Natural killer cell (primary cell): ENCODE measurements at regions not wholly inside any gene's neighbourhood (a gene's known extent, or its start where the extent isn't known, plus 50 kb on each side); places are given as distances from the start of the nearest gene placed in this dataset.

ENCODE experiments used
- ATAC-seq, 3 donors: fragments of 150-1000 bp in 2 of 3; fragments of 200-7000 bp in 1 of 3; cut with Tn5 transposase; 1 replicate in 1 of 3; 2 replicates in 2 of 3; pipeline ENCODE4 v1.10.0; 2021; ENCODE audit warnings: mild to moderate bottlenecking in 2 of 3, moderate library complexity in 2 of 3
- DNase-seq, 2 donors: peaks; one replicate each; pipeline versions ENCODE4 v3.0.0 to v3.0.0-alpha.2; 2013 to 2021; ENCODE audit warnings: mixed read lengths in 1 of 2
- H3K27ac ChIP-seq: one replicate; pipeline ENCODE4 v1.5.1; 2013; ENCODE audit warnings: mild to moderate bottlenecking, low read length
- H3K27me3 ChIP-seq: one replicate; pipeline ENCODE4 v1.6.1; 2013; ENCODE audit warnings: low read length; ENCODE audit not compliant: control insufficient read depth, insufficient read depth
- H3K36me3 ChIP-seq: one replicate; pipeline ENCODE4 v1.6.1; 2013; ENCODE audit warnings: low read length; ENCODE audit not compliant: control insufficient read depth, insufficient read depth
- H3K4me1 ChIP-seq: one replicate; pipeline ENCODE4 v1.6.1; 2013; ENCODE audit warnings: low read length; ENCODE audit not compliant: control insufficient read depth, insufficient read depth
- H3K4me3 ChIP-seq: one replicate; pipeline ENCODE4 v1.5.1; 2013; ENCODE audit warnings: low read length
- H3K9me3 ChIP-seq: one replicate; pipeline ENCODE4 v1.6.1; 2013; ENCODE audit warnings: low read length; ENCODE audit not compliant: control insufficient read depth, insufficient read depth
- H3K27ac Mint-ChIP-seq, 2 donors: one replicate each; pipeline ENCODE4 v1.8.0; 2022; ENCODE audit warnings: mild to moderate bottlenecking in 2 of 2, mixed read lengths in 2 of 2, moderate library complexity in 1 of 2
- H3K27me3 Mint-ChIP-seq, 2 donors: one replicate each; pipeline ENCODE4 v1.8.0; 2022; ENCODE audit warnings: low read depth in 2 of 2, mixed read lengths in 2 of 2
- H3K36me3 Mint-ChIP-seq: one replicate; pipeline ENCODE4 v1.8.0; 2022; ENCODE audit warnings: mixed read lengths
- H3K4me1 Mint-ChIP-seq, 2 donors: one replicate each; pipeline ENCODE4 v1.8.0; 2022; ENCODE audit warnings: mixed read lengths in 2 of 2
- H3K4me3 Mint-ChIP-seq: one replicate; pipeline ENCODE4 v1.8.0; 2022; ENCODE audit warnings: mild to moderate bottlenecking, moderate library complexity, mixed read lengths
- H3K9me3 Mint-ChIP-seq, 2 donors: one replicate each; pipeline ENCODE4 v1.8.0; 2022; ENCODE audit warnings: mixed read lengths in 2 of 2
- WGBS: methylation state at CpG from one replicate; pipeline ENCODE4 v1.1.7; 2013; ENCODE audit warnings: missing lambda C conversion rate; ENCODE audit not compliant: insufficient coverage; 5-methylcytosine and 5-hydroxymethylcytosine counted together
- intact Hi-C: fragments of 100-400 bp; cut with micrococcal nuclease; formaldehyde crosslinking; loops from one replicate; pipeline ENCODE4 v1.14.2; 2022
- TF ChIP-seq, protein P1 (sequence below): fragments of 200-600 bp; IDR thresholded peaks from one replicate; pipeline ENCODE4 v1.8.0; 2022; ENCODE audit warnings: antibody characterized with exemption

DNA sequence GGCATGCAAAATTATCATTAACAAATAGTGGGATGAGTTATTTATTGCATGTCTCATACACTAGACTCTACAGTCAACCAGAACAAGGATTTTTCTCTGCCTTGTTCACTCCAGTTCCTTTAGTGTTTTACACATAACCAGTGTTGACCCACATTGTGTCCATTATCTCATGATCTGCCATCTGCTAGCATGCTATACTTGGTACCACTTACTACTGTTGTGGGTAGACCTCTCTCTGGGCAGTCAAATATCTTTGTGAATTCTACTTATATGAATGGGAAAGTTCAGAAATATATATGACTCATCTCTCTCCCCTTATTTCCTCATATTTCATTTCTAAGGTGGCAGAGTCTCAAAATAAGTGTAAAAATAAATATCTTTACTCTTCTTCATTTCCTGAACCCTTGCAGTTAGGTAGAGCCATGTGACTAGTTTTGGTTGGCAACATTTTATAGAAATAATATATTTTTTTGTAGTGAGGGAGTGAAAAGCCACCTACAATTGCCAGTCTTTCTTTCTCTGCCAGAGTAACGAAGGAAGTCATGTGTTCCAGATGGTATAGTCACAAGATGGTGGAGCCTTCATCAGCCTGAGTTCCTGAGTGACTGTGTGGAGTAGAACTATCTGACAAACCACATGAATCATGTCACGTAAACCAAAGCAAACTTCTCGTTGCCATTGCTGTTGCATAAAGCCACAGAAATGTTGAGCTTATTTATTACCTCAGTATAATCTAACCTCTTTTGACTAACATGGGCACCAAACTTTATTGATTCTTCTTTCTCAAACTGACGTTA, 704.0 kb downstream of the RNF144A start:
- H3K4me3 Mint-ChIP-seq, result no peak overlapping the region

GRCh38 chr2:7625392-7626138, 708.4 kb downstream of the RNF144A start:
- DNase-seq (no peak), ATAC-seq (peak in 1 of 3 donors; percentile 50)
- WGBS, result 61% methylated on average over 9 of the region's 10 CpGs
- TF ChIP-seq, protein P1, sequence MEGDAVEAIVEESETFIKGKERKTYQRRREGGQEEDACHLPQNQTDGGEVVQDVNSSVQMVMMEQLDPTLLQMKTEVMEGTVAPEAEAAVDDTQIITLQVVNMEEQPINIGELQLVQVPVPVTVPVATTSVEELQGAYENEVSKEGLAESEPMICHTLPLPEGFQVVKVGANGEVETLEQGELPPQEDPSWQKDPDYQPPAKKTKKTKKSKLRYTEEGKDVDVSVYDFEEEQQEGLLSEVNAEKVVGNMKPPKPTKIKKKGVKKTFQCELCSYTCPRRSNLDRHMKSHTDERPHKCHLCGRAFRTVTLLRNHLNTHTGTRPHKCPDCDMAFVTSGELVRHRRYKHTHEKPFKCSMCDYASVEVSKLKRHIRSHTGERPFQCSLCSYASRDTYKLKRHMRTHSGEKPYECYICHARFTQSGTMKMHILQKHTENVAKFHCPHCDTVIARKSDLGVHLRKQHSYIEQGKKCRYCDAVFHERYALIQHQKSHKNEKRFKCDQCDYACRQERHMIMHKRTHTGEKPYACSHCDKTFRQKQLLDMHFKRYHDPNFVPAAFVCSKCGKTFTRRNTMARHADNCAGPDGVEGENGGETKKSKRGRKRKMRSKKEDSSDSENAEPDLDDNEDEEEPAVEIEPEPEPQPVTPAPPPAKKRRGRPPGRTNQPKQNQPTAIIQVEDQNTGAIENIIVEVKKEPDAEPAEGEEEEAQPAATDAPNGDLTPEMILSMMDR, result no peak
- no peak overlapping the region for H3K27ac ChIP-seq
- H3K27me3 ChIP-seq, result no peaks in the 10 kb centered on the region
- Mint-ChIP-seq H3K9me3 (peaks cover 3 to 4% of the 10 kb centered on the region in 2 donors), H3K4me3 (no peak overlapping the region), H3K27me3 (peaks cover 0 to 3% of the 10 kb centered on the region in 2 donors), H3K4me1 (peaks cover 0 to 7% of the 10 kb centered on the region in 2 donors), H3K27ac (no peak overlapping the region), H3K36me3 (peaks cover 7% of the 10 kb centered on the region)
- intact Hi-C loops, result no loop called here
- peaks cover 5% of the 10 kb centered on the region for H3K4me1 ChIP-seq
- H3K9me3 ChIP-seq, result no peaks in the 10 kb centered on the region
- no peaks in the 10 kb centered on the region for H3K36me3 ChIP-seq
- no peak overlapping the region for H3K4me3 ChIP-seq

More for the DNA sequence above, 704.0 kb downstream of the RNF144A start:
- Mint-ChIP-seq H3K27ac (no peak overlapping the region), H3K9me3 (peaks cover 3 to 4% of the 10 kb centered on the region in 2 donors), H3K27me3 (peaks cover 0 to 6% of the 10 kb centered on the region in 2 donors), H3K4me1 (peaks cover 0 to 7% of the 10 kb centered on the region in 2 donors), H3K36me3 (peaks cover 7% of the 10 kb centered on the region)
- H3K9me3 ChIP-seq, result no peaks in the 10 kb centered on the region
- H3K36me3 ChIP-seq, result no peaks in the 10 kb centered on the region
- no peaks in the 10 kb centered on the region for H3K27me3 ChIP-seq
- no peak for ATAC-seq
- 65% methylated on average over 3 of the region's 4 CpGs for WGBS
- TF ChIP-seq, protein P1, result no peak
- no peak for DNase-seq
- H3K4me3 ChIP-seq, result no peak overlapping the region
- H3K4me1 ChIP-seq, result peaks cover 5% of the 10 kb centered on the region
- intact Hi-C loops, result no loop called here
- H3K27ac ChIP-seq, result no peak overlapping the region

- H3K4me3 ChIP-seq, result no peak overlapping the region
- peaks cover 0 to 3% of the 10 kb centered on the region in 2 donors for H3K27me3 Mint-ChIP-seq
- no peaks in the 10 kb centered on the region for H3K36me3 ChIP-seq
- peaks cover 7% of the 10 kb centered on the region for H3K36me3 Mint-ChIP-seq
- no peaks in the 10 kb centered on the region for H3K9me3 ChIP-seq
- H3K27me3 ChIP-seq, result no peaks in the 10 kb centered on the region
- DNase-seq, result no peak
- peaks cover 3 to 4% of the 10 kb centered on the region in 2 donors for H3K9me3 Mint-ChIP-seq
- H3K4me1 Mint-ChIP-seq, result peaks cover 0 to 7% of the 10 kb centered on the region in 2 donors
- no peak overlapping the region for H3K27ac ChIP-seq
- no peak overlapping the region for H3K27ac Mint-ChIP-seq
- TF ChIP-seq, protein P1, result no peak
- WGBS, result 83% methylated on average over 6 of the region's 6 CpGs
- H3K4me1 ChIP-seq, result peaks cover 5% of the 10 kb centered on the region
- H3K4me3 Mint-ChIP-seq, result no peak overlapping the region
- intact Hi-C loops, result no loop called here
- no peak for ATAC-seq
These were observed 708.9 kb downstream of the RNF144A start for GRCh38 chr2:7626139-7626537.
